ENCODE measurements at regions not wholly inside any gene's neighbourhood (a gene's known extent, or its start where the extent isn't known, plus 50 kb on each side); places are given as distances from the start of the nearest gene placed in this dataset.
"Not testable (repeated sequence)": the region's sequence is repeated elsewhere in the genome, so short reads cannot be mapped to it uniquely, and the experiment has no call there.

GRCh38 chr3:187858041-187858440 is 112.8 kb upstream of the BCL6 start:
- no peak overlapping the region for H3K4me3 ChIP-seq (replicated peaks in 1 of 2; ENCODE audit: low read depth in 1 of 2, low read length in 2 of 2)
- BruUV-seq (replicated peaks): no TSS peak
- no peak overlapping the region for H3K4me2 ChIP-seq (ENCODE audit: low read length)
- no peaks in the 10 kb centered on the region for H3K36me3 ChIP-seq (ENCODE audit: control insufficient read depth in 1 of 2, insufficient read depth in 2 of 2, low read length in 2 of 2)
- no peak for DNase-seq (ENCODE audit: low read depth, low spot score)
- no peak overlapping the region for H3K27ac ChIP-seq (ENCODE audit: low read depth, low read length)
- no peak overlapping the region for H3K9ac ChIP-seq (ENCODE audit: low read length)
- H3K9me3 ChIP-seq (ENCODE audit: control insufficient read depth in 1 of 2, insufficient read depth in 1 of 2, low read depth in 1 of 2, low read length in 2 of 2): no peaks in the 10 kb centered on the region
- H3K9me2 ChIP-seq (ENCODE audit: insufficient read depth): no peaks in the 10 kb centered on the region
- H3K4me1 ChIP-seq (ENCODE audit: control insufficient read depth in 1 of 2, insufficient read depth in 2 of 2, low read length in 2 of 2): no peaks in the 10 kb centered on the region
- ChIA-PET CTCF (no interaction called here), RAD21 (ENCODE audit: low non-redundant PET in 1 of 2, low total read pairs in 2 of 2, uncharacterized antibody in 2 of 2, unreplicated experiment in 2 of 2) (no interaction called here), POLR2A (no interaction called here)
- no peak for TF ChIP-seq EZH2phosphoT487 (IDR thresholded peaks at IDR 0.05; ENCODE audit: borderline replicate concordance)
- no peak for TF ChIP-seq CBX3 (IDR thresholded peaks at IDR 0.05; ENCODE audit: low read depth)
- TF ChIP-seq POLR2AphosphoS5 (IDR thresholded peaks at IDR 0.05; ENCODE audit: low read depth, low read length): no peak
- TF ChIP-seq SIN3A (IDR thresholded peaks at IDR 0.05; ENCODE audit: low read depth): no peak
- no peak for TF ChIP-seq EGR1 (IDR thresholded peaks at IDR 0.05; ENCODE audit: low read depth)
- no peak for TF ChIP-seq ZNF274 (IDR thresholded peaks at IDR 0.05; ENCODE audit: low read depth, low read length)
- intact Hi-C loops (cut with micrococcal nuclease): no loop called here
- no peaks in the 10 kb centered on the region for H4K20me1 ChIP-seq (ENCODE audit: insufficient read depth)
- ATAC-seq: no peak
- no peaks in the 10 kb centered on the region for H3K79me2 ChIP-seq (ENCODE audit: insufficient read depth, low read length)
- no peaks in the 10 kb centered on the region for H3K27me3 ChIP-seq (ENCODE audit: insufficient read depth, low read length)
- H2AFZ ChIP-seq (ENCODE audit: low read depth, low read length, poor library complexity, severe bottlenecking): no peak overlapping the region

- Histone ChIP-seq H3K4me3 (replicated peaks in 1 of 2; ENCODE audit: low read depth in 1 of 2, low read length in 2 of 2) (no peak overlapping the region), H3K9me2 (ENCODE audit: insufficient read depth) (no peaks in the 10 kb centered on the region), H2AFZ (ENCODE audit: low read depth, low read length, poor library complexity, severe bottlenecking) (no peak overlapping the region), H3K79me2 (ENCODE audit: insufficient read depth, low read length) (no peaks in the 10 kb centered on the region), H4K20me1 (ENCODE audit: insufficient read depth) (no peaks in the 10 kb centered on the region), H3K4me2 (ENCODE audit: low read length) (no peak overlapping the region), H3K9me3 (ENCODE audit: control insufficient read depth in 1 of 2, insufficient read depth in 1 of 2, low read depth in 1 of 2, low read length in 2 of 2) (no peaks in the 10 kb centered on the region), H3K27me3 (ENCODE audit: insufficient read depth, low read length) (no peaks in the 10 kb centered on the region), H3K4me1 (ENCODE audit: control insufficient read depth in 1 of 2, insufficient read depth in 2 of 2, low read length in 2 of 2) (no peaks in the 10 kb centered on the region), H3K9ac (ENCODE audit: low read length) (no peak overlapping the region), H3K27ac (ENCODE audit: low read depth, low read length) (no peak overlapping the region), H3K36me3 (ENCODE audit: control insufficient read depth in 1 of 2, insufficient read depth in 2 of 2, low read length in 2 of 2) (no peaks in the 10 kb centered on the region)
- BruUV-seq (replicated peaks): no TSS peak
- intact Hi-C loops (cut with micrococcal nuclease): no loop called here
- ATAC-seq: no peak
- ChIA-PET CTCF (no interaction called here), RAD21 (ENCODE audit: low non-redundant PET in 1 of 2, low total read pairs in 2 of 2, uncharacterized antibody in 2 of 2, unreplicated experiment in 2 of 2) (no interaction called here), POLR2A (no interaction called here)
- DNase-seq (ENCODE audit: low read depth, low spot score): no peak
- TF ChIP-seq EZH2 (IDR thresholded peaks at IDR 0.05) (no peak), ATF3 (IDR thresholded peaks at IDR 0.05) (no peak), EGR1 (IDR thresholded peaks at IDR 0.05; ENCODE audit: low read depth) (no peak), SRF (IDR thresholded peaks at IDR 0.05; ENCODE audit: low read depth) (no peak), TCF7L2 (IDR thresholded peaks at IDR 0.05; ENCODE audit: borderline replicate concordance, extremely low read depth, insufficient read depth, insufficient read length) (no peak), JUND (IDR thresholded peaks at IDR 0.05) (no peak), ZNF274 (IDR thresholded peaks at IDR 0.05; ENCODE audit: low read depth, low read length) (no peak), CBX3 (IDR thresholded peaks at IDR 0.05; ENCODE audit: low read depth) (no peak), POLR2AphosphoS5 (IDR thresholded peaks at IDR 0.05; ENCODE audit: low read depth, low read length) (no peak), MAX (IDR thresholded peaks at IDR 0.05) (no peak), CEBPB (IDR thresholded peaks at IDR 0.05; ENCODE audit: low read depth) (no peak), ZFX (IDR thresholded peaks at IDR 0.05) (no peak)
Observed at GRCh38 chr3:187858711-187859110, 113.4 kb upstream of the BCL6 start.

- H3K36me3 ChIP-seq (ENCODE audit: control insufficient read depth in 1 of 2, insufficient read depth in 2 of 2, low read length in 2 of 2); H3K27ac ChIP-seq (ENCODE audit: low read depth, low read length); H3K4me1 ChIP-seq (ENCODE audit: control insufficient read depth in 1 of 2, insufficient read depth in 2 of 2, low read length in 2 of 2); DNase-seq (ENCODE audit: low read depth, low spot score); BruUV-seq (replicated peaks); POLR2A ChIA-PET; H3K9me2 ChIP-seq (ENCODE audit: insufficient read depth); H2AFZ ChIP-seq (ENCODE audit: low read depth, low read length, poor library complexity, severe bottlenecking); H3K9ac ChIP-seq (ENCODE audit: low read length); intact Hi-C loops (cut with micrococcal nuclease); RAD21 ChIA-PET (ENCODE audit: low non-redundant PET in 1 of 2, low total read pairs in 2 of 2, uncharacterized antibody in 2 of 2, unreplicated experiment in 2 of 2); ATAC-seq; H4K20me1 ChIP-seq (ENCODE audit: insufficient read depth); H3K4me3 ChIP-seq (replicated peaks in 1 of 2; ENCODE audit: low read depth in 1 of 2, low read length in 2 of 2); H3K4me2 ChIP-seq (ENCODE audit: low read length); H3K9me3 ChIP-seq (ENCODE audit: control insufficient read depth in 1 of 2, insufficient read depth in 1 of 2, low read depth in 1 of 2, low read length in 2 of 2); H3K27me3 ChIP-seq (ENCODE audit: insufficient read depth, low read length); CTCF ChIA-PET; H3K79me2 ChIP-seq (ENCODE audit: insufficient read depth, low read length): not testable (repeated sequence)
Observed at GRCh38 chr3:187862701-187863277, 117.5 kb upstream of the BCL6 start.

All from HCT116 (cell line).